SK-N-SH (cell line): ENCODE measurements at regions not wholly inside any gene's neighbourhood (a gene's known extent, or its start where the extent isn't known, plus 50 kb on each side); places are given as distances from the start of the nearest gene placed in this dataset.

ENCODE experiments used
- CTCF ChIA-PET: fragments of 300-600, 350-600 bp; formaldehyde crosslinking; extraction: SDS; loops from one replicate; lab custom pipeline; 2021; lab: Yijun Ruan, JAX
- POLR2A ChIA-PET: fragments of 350-600 bp; sonication (Branson Sonifier 250); formaldehyde crosslinking; extraction: SDS; loops from one replicate; lab custom pipeline; 2020; ENCODE audit warnings: antibody characterized with exemption, inconsistent platforms; lab: Yijun Ruan, JAX
- DNase-seq: peaks from one replicate; pipeline ENCODE4 v3.0.0; 2012
- H2AFZ ChIP-seq: fragments of 200-600 bp; sonication (generic); 2 replicates; pipeline ENCODE4 v1.8.1; 2016; ENCODE audit warnings: antibody characterized with exemption, mild to moderate bottlenecking, low read depth
- H3F3A ChIP-seq: fragments of 200-600 bp; sonication (generic); replicated peaks from 2 replicates; pipeline ENCODE3; 2016; ENCODE audit warnings: antibody characterized with exemption, mild to moderate bottlenecking; ENCODE audit not compliant: insufficient read depth
- H3K27ac ChIP-seq, 2 experiments: fragments of 200-500 bp in 1 of 2; fragments of 200-600 bp in 1 of 2; sonication (Bioruptor generic) in 1 of 2; sonication (generic), shearing (Covaris generic) in 1 of 2; 2 replicates each; pipeline versions ENCODE4 v1.5.1 to v1.6.1; 2014 to 2016; ENCODE audit warnings: low read depth in 2 of 2, inconsistent platforms in 1 of 2, low read length in 1 of 2, mild to moderate bottlenecking in 1 of 2, mixed read lengths in 1 of 2
- H3K27me3 ChIP-seq: fragments of 200-600 bp; sonication (generic), shearing (Covaris generic); 2 replicates; pipeline ENCODE4 v1.6.1; 2016; ENCODE audit warnings: mixed run types; ENCODE audit not compliant: insufficient read depth
- H3K36me3 ChIP-seq, 2 experiments: fragments of 200-500 bp in 1 of 2; fragments of 200-600 bp in 1 of 2; sonication (Bioruptor generic) in 1 of 2; sonication (generic) in 1 of 2; replicated peaks in 1 of 2; 2 replicates each; pipeline versions ENCODE3 to v1.5.1; 2014 to 2016; ENCODE audit warnings: low read length in 1 of 2, mild to moderate bottlenecking in 1 of 2; ENCODE audit not compliant: insufficient read depth in 2 of 2, control insufficient read depth in 1 of 2
- H3K4me1 ChIP-seq, 2 experiments: fragments of 200-500 bp in 1 of 2; fragments of 200-600 bp in 1 of 2; sonication (Bioruptor generic) in 1 of 2; sonication (generic), shearing (Covaris generic) in 1 of 2; 2 replicates each; pipeline versions ENCODE4 v1.5.1 to v1.6.1; 2014 to 2016; ENCODE audit warnings: low read depth in 1 of 2, low read length in 1 of 2, mixed run types in 1 of 2; ENCODE audit not compliant: insufficient read depth in 2 of 2, control insufficient read depth in 1 of 2
- H3K4me2 ChIP-seq: fragments of 200-600 bp; sonication (generic), shearing (Covaris generic); 2 replicates; pipeline ENCODE4 v1.6.1; 2017; ENCODE audit warnings: mixed run types
- H3K4me3 ChIP-seq, 2 experiments: fragments of 200-500 bp in 1 of 2; fragments of 200-600 bp in 1 of 2; sonication (Bioruptor generic) in 1 of 2; sonication (generic), shearing (Covaris generic) in 1 of 2; 2 replicates each; pipeline versions ENCODE4 v1.5.1 to v1.8.1; 2014 to 2016; ENCODE audit warnings: low read depth in 2 of 2, inconsistent platforms in 1 of 2, low read length in 1 of 2, mild to moderate bottlenecking in 1 of 2, mixed read lengths in 1 of 2, moderate library complexity in 1 of 2
- H3K79me2 ChIP-seq: fragments of 200-600 bp; sonication (generic); 2 replicates; pipeline ENCODE4 v1.8.1; 2017; ENCODE audit warnings: mild to moderate bottlenecking; ENCODE audit not compliant: insufficient read depth
- H3K9ac ChIP-seq: fragments of 200-600 bp; sonication (generic); 2 replicates; pipeline ENCODE4 v1.6.1; 2017; ENCODE audit warnings: mixed run types
- H3K9me2 ChIP-seq: fragments of 200-600 bp; sonication (generic); 2 replicates; pipeline ENCODE4 v1.6.1; 2017; ENCODE audit warnings: mixed run types
- H3K9me3 ChIP-seq: fragments of 200-600 bp; sonication (generic); 2 replicates; pipeline ENCODE4 v1.6.1; 2017; ENCODE audit warnings: mixed run types, mild to moderate bottlenecking, moderate library complexity
- H4K20me1 ChIP-seq: fragments of 200-600 bp; sonication (generic); 2 replicates; pipeline ENCODE4 v1.6.1; 2017; ENCODE audit warnings: mild to moderate bottlenecking, mixed run types; ENCODE audit not compliant: insufficient read depth
- CTCF ChIP-seq: fragments of 200-600 bp; sonication (generic); IDR thresholded peaks from 2 replicates; pipeline ENCODE4 v1.6.1; 2017; ENCODE audit warnings: antibody characterized with exemption, mild to moderate bottlenecking, moderate library complexity
- FOSL2 ChIP-seq: IDR thresholded peaks from 2 replicates; pipeline ENCODE4 v1.4.0; 2012; ENCODE audit warnings: low read depth, mild to moderate bottlenecking, moderate library complexity, borderline replicate concordance
- FOXJ3 ChIP-seq: sonication (generic); formaldehyde crosslinking; IDR thresholded peaks from 2 replicates; pipeline ENCODE4 v1.5.1; 2020; ENCODE audit warnings: mild to moderate bottlenecking, missing genetic modification reagents
- FOXM1 ChIP-seq: IDR thresholded peaks from 2 replicates; pipeline ENCODE4 v1.4.0; 2012; ENCODE audit warnings: low read depth, mild to moderate bottlenecking
- MAX ChIP-seq: IDR thresholded peaks from 2 replicates; pipeline ENCODE4 v1.4.0; 2012; ENCODE audit warnings: low read depth
- MEF2A ChIP-seq: IDR thresholded peaks from 2 replicates; pipeline ENCODE4 v1.4.0; 2012; ENCODE audit warnings: low read depth, borderline replicate concordance
- RXRA ChIP-seq: IDR thresholded peaks from 2 replicates; pipeline ENCODE4 v1.4.0; 2012; ENCODE audit warnings: low read depth, mild to moderate bottlenecking, borderline replicate concordance
- SIN3A ChIP-seq: IDR thresholded peaks from 2 replicates; pipeline ENCODE4 v1.6.1; 2012; ENCODE audit warnings: low read depth, mild to moderate bottlenecking, low read length, moderate library complexity, borderline replicate concordance
- SMC3 ChIP-seq: IDR thresholded peaks from 2 replicates; pipeline ENCODE4 v1.6.1; 2012; ENCODE audit warnings: low read depth, low read length, improper control_type of control experiment
- TCF12 ChIP-seq: IDR thresholded peaks from 2 replicates; pipeline ENCODE4 v1.4.0; 2012
- WGBS: methylation state at CpG from one replicate; pipeline ENCODE4 v1.1.6; 2017; ENCODE audit warnings: low lambda C conversion rate; 5-methylcytosine and 5-hydroxymethylcytosine counted together
- TF ChIP-seq, protein P1 (sequence below): fragments of 150-350 bp; IDR thresholded peaks from 2 replicates; pipeline ENCODE4 v1.6.1; 2017; ENCODE audit warnings: antibody characterized with exemption, low read length, low read depth, borderline replicate concordance
- TF ChIP-seq, protein P2 (sequence below): fragments of 150-350 bp; IDR thresholded peaks from 2 replicates; pipeline ENCODE4 v1.6.1; 2016; ENCODE audit warnings: mild to moderate bottlenecking, low read depth, low read length

DNA sequence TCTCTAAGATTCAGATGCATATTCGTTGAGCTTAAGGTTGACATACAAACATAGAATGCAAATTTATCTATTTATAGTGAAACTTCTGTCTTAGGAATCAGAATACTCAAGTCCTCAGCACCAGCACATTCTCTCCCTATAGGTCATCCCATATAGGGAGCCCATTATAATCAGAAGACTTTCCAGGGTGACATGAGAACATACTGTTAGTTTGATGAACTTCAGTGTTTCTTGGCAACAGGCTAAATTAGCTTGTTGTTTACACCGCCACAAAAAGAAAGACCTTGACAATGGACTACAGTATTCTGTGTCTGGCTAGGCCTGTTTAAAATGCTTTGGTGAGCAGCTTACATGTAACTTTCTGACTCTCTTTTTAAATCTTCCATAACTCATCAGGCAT, 104.2 kb downstream of the TAF11L14 start:
- CTCF ChIA-PET = no interaction called here

More for the DNA sequence above, 104.2 kb downstream of the TAF11L14 start:
- Histone ChIP-seq H3K4me3 (no peak overlapping the region), H3K79me2 (no peaks in the 10 kb centered on the region), H3K9me3 (no peaks in the 10 kb centered on the region), H3F3A (no peaks in the 10 kb centered on the region), H4K20me1 (no peaks in the 10 kb centered on the region), H3K4me1 (no peaks in the 10 kb centered on the region), H3K36me3 (no peaks in the 10 kb centered on the region), H3K9ac (no peak overlapping the region), H3K27ac (no peak overlapping the region), H3K4me2 (no peak overlapping the region), H3K9me2 (no peaks in the 10 kb centered on the region), H2AFZ (no peak overlapping the region), H3K27me3 (no peaks in the 10 kb centered on the region)
- TF ChIP-seq, protein P1, sequence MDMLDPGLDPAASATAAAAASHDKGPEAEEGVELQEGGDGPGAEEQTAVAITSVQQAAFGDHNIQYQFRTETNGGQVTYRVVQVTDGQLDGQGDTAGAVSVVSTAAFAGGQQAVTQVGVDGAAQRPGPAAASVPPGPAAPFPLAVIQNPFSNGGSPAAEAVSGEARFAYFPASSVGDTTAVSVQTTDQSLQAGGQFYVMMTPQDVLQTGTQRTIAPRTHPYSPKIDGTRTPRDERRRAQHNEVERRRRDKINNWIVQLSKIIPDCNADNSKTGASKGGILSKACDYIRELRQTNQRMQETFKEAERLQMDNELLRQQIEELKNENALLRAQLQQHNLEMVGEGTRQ = no peak
- TF ChIP-seq MEF2A (no peak), FOXM1 (no peak), SIN3A (no peak), TCF12 (no peak), RXRA (no peak), FOSL2 (no peak), SMC3 (no peak), FOXJ3 (no peak), MAX (no peak), CTCF (no peak)
- TF ChIP-seq, protein P2, sequence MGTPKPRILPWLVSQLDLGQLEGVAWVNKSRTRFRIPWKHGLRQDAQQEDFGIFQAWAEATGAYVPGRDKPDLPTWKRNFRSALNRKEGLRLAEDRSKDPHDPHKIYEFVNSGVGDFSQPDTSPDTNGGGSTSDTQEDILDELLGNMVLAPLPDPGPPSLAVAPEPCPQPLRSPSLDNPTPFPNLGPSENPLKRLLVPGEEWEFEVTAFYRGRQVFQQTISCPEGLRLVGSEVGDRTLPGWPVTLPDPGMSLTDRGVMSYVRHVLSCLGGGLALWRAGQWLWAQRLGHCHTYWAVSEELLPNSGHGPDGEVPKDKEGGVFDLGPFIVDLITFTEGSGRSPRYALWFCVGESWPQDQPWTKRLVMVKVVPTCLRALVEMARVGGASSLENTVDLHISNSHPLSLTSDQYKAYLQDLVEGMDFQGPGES = no peak
- POLR2A ChIA-PET = no interaction called here
- 27% methylated on average over 2 of the region's 2 CpGs for WGBS
- DNase-seq = no peak
